ENCODE measurements at regions not wholly inside any gene's neighbourhood (a gene's known extent, or its start where the extent isn't known, plus 50 kb on each side); places are given as distances from the start of the nearest gene placed in this dataset.

- no peaks in the 10 kb centered on the region for H3K9me3 Mint-ChIP-seq
- H3K36me3 Mint-ChIP-seq (ENCODE audit: low read depth) = no peaks in the 10 kb centered on the region
- no peaks in the 10 kb centered on the region for H3K27me3 Mint-ChIP-seq (ENCODE audit: insufficient read depth)
- H3K4me1 Mint-ChIP-seq (ENCODE audit: low read depth) = no peaks in the 10 kb centered on the region; the same call in 1 of the 2 replicates
- no peak overlapping the region for H3K27ac Mint-ChIP-seq
- H3K4me3 Mint-ChIP-seq = no peak overlapping the region
- no peak for DNase-seq
- TF ChIP-seq, protein P1, sequence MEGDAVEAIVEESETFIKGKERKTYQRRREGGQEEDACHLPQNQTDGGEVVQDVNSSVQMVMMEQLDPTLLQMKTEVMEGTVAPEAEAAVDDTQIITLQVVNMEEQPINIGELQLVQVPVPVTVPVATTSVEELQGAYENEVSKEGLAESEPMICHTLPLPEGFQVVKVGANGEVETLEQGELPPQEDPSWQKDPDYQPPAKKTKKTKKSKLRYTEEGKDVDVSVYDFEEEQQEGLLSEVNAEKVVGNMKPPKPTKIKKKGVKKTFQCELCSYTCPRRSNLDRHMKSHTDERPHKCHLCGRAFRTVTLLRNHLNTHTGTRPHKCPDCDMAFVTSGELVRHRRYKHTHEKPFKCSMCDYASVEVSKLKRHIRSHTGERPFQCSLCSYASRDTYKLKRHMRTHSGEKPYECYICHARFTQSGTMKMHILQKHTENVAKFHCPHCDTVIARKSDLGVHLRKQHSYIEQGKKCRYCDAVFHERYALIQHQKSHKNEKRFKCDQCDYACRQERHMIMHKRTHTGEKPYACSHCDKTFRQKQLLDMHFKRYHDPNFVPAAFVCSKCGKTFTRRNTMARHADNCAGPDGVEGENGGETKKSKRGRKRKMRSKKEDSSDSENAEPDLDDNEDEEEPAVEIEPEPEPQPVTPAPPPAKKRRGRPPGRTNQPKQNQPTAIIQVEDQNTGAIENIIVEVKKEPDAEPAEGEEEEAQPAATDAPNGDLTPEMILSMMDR (IDR thresholded peaks at IDR 0.05) = no peak
These were observed 54.3 kb upstream of the MAGEB2 start for GRCh38 chrX:30161043-30161442.

Data from HFFc6 (cell line).